HG03460 (cell line): ENCODE measurements at regions not wholly inside any gene's neighbourhood (a gene's known extent, or its start where the extent isn't known, plus 50 kb on each side); places are given as distances from the start of the nearest gene placed in this dataset.
"Not testable (repeated sequence)": the region's sequence is repeated elsewhere in the genome, so short reads cannot be mapped to it uniquely, and the experiment has no call there.

Source experiments
- ATAC-seq: cut with Tn5 transposase; IDR thresholded peaks from one replicate; pipeline ENCODE4 v1.9.1; 2021; ENCODE audit not compliant: unreplicated experiment

- ATAC-seq, result no peak
Measured at GRCh38 chr2:76050196-76050595, 339.5 kb upstream of the GCFC2 start.

- no peak for ATAC-seq
Measured at GRCh38 chr2:76044701-76045100, 334.0 kb upstream of the GCFC2 start.

- no peak for ATAC-seq
Measured at GRCh38 chr2:76039505-76039904, 328.8 kb upstream of the GCFC2 start.

GRCh38 chr2:76027761-76028160 is 317.0 kb upstream of the GCFC2 start:
- no peak for ATAC-seq

- no peak for ATAC-seq
Measured at GRCh38 chr2:76019128-76019527, 308.4 kb upstream of the GCFC2 start.

- ATAC-seq, result no peak
Measured at GRCh38 chr2:76009484-76009883, 298.8 kb upstream of the GCFC2 start.

- no peak for ATAC-seq
Measured at GRCh38 chr2:76008001-76008702, 297.4 kb upstream of the GCFC2 start.

GRCh38 chr2:76000425-76000824 is 289.7 kb upstream of the GCFC2 start:
- ATAC-seq, result no peak

- no peak for ATAC-seq
Measured at GRCh38 chr2:75998451-75998850, 287.7 kb upstream of the GCFC2 start.

- no peak for ATAC-seq
Measured at GRCh38 chr2:75994759-75995158, 284.0 kb upstream of the GCFC2 start.

GRCh38 chr2:75988622-75989021 is 277.9 kb upstream of the GCFC2 start:
- not testable (repeated sequence) for ATAC-seq

- ATAC-seq, result no peak
Measured at GRCh38 chr2:75986617-75987016, 275.9 kb upstream of the GCFC2 start.

GRCh38 chr2:75982719-75983118 is 272.0 kb upstream of the GCFC2 start:
- ATAC-seq, result no peak

- ATAC-seq, result no peak
Measured at GRCh38 chr2:75964646-75965045, 253.9 kb upstream of the GCFC2 start.

GRCh38 chr2:75960472-75961009 is 249.8 kb upstream of the GCFC2 start:
- ATAC-seq, result no peak

- ATAC-seq, result no peak
Measured at GRCh38 chr2:75959724-75960471, 249.2 kb upstream of the GCFC2 start.

GRCh38 chr2:75954761-75955160 is 244.0 kb upstream of the GCFC2 start:
- ATAC-seq, result no peak

GRCh38 chr2:75952173-75952572 is 241.5 kb upstream of the GCFC2 start:
- ATAC-seq, result no peak

- ATAC-seq, result no peak
Measured at GRCh38 chr2:75949385-75950030, 238.8 kb upstream of the GCFC2 start.

GRCh38 chr2:75936311-75936710 is 225.6 kb upstream of the GCFC2 start:
- no peak for ATAC-seq

GRCh38 chr2:75932996-75933395 is 222.3 kb upstream of the GCFC2 start:
- no peak for ATAC-seq

GRCh38 chr2:75928093-75928492 is 217.4 kb upstream of the GCFC2 start:
- no peak for ATAC-seq
